Immature natural killer cell (primary cell): ENCODE measurements at regions not wholly inside any gene's neighbourhood (a gene's known extent, or its start where the extent isn't known, plus 50 kb on each side); places are given as distances from the start of the nearest gene placed in this dataset.

Experiments
- DNase-seq, 3 donors: peaks; one replicate each; pipeline ENCODE4 v3.0.0; 2022; ENCODE audit warnings: mixed read lengths in 1 of 3
- H3K27ac Mint-ChIP-seq, 6 donors: one replicate each; pipeline ENCODE4 v1.8.0; 2020; ENCODE audit warnings: mixed read lengths in 6 of 6, mild to moderate bottlenecking in 5 of 6, inconsistent platforms in 4 of 6, moderate library complexity in 3 of 6
- H3K27me3 Mint-ChIP-seq, 3 donors: one replicate each; pipeline ENCODE4 v1.8.0; 2020 to 2021; ENCODE audit warnings: low read depth in 3 of 3, mild to moderate bottlenecking in 3 of 3, mixed read lengths in 3 of 3, moderate library complexity in 3 of 3, inconsistent platforms in 1 of 3
- H3K36me3 Mint-ChIP-seq, 3 donors: one replicate each; pipeline ENCODE4 v1.8.0; 2020; ENCODE audit warnings: mixed read lengths in 3 of 3, inconsistent platforms in 2 of 3, mild to moderate bottlenecking in 2 of 3
- H3K4me1 Mint-ChIP-seq, 2 donors: one replicate each; pipeline ENCODE4 v1.8.0; 2020; ENCODE audit warnings: inconsistent platforms in 2 of 2, mild to moderate bottlenecking in 2 of 2, mixed read lengths in 2 of 2, moderate library complexity in 1 of 2
- H3K4me3 Mint-ChIP-seq, 5 donors: one replicate each; pipeline ENCODE4 v1.8.0; 2020; ENCODE audit warnings: mild to moderate bottlenecking in 5 of 5, mixed read lengths in 5 of 5, inconsistent platforms in 3 of 5, moderate library complexity in 3 of 5
- H3K9me3 Mint-ChIP-seq, 6 donors: one replicate each; pipeline ENCODE4 v1.8.0; 2020; ENCODE audit warnings: mild to moderate bottlenecking in 6 of 6, mixed read lengths in 6 of 6, inconsistent platforms in 4 of 6, moderate library complexity in 3 of 6

DNA sequence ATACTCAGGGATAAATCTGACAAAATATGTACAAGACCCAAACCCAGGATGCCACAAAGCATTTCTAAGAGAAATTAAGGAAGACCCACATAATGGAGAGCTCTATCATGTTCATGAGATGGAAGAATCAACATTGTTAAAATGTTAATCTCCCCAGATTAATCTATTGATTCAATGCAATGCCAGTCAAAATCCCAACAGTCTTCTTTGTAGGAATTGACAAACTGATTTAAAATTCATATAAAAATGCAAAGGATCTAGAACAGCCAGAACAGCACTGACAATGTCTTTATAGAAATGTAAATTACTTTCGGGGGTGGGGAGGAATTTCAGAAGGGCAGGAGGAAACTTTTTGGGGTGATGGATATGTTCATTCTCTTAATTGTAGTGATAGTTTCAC, 281.6 kb upstream of the SEMA6A start:
- no peak overlapping the region for H3K27ac Mint-ChIP-seq
- peaks cover 0 to 1% (median 0%) of the 10 kb centered on the region in 3 donors for H3K27me3 Mint-ChIP-seq
- peaks cover 0 to 3% (median 0%) of the 10 kb centered on the region in 3 donors for H3K36me3 Mint-ChIP-seq
- DNase-seq, result no peak
- peaks cover 0 to 11% (median 2%) of the 10 kb centered on the region in 6 donors for H3K9me3 Mint-ChIP-seq
- H3K4me1 Mint-ChIP-seq, result peaks cover 0 to 5% of the 10 kb centered on the region in 2 donors
- H3K4me3 Mint-ChIP-seq, result no peak overlapping the region

DNA sequence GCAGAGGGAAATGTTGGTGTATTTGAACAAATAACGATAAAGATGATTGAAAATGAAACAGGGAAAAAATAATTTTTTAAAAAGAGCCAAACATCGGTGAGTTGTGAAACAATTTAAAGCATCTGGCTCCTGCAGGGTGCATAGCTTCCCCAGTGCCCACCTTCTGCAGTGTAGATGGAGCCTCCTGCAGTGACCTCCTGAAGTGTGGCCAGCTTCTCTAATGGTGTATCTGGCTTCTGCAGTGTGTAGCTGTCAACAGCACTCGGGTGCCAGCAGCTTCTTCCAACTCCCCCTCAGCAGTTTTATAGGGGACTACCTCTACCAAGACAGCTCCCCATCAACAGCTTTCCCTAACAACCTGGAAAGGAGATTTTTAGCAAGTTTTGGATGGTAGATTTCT, 279.4 kb upstream of the SEMA6A start:
- Mint-ChIP-seq H3K4me1 (peaks cover 0 to 4% of the 10 kb centered on the region in 2 donors), H3K9me3 (peaks cover 2 to 13% (median 6%) of the 10 kb centered on the region in 6 donors), H3K36me3 (peaks cover 0 to 3% (median 0%) of the 10 kb centered on the region in 3 donors), H3K4me3 (no peak overlapping the region), H3K27ac (no peak overlapping the region), H3K27me3 (no peaks in the 10 kb centered on the region)
- no peak for DNase-seq

DNA sequence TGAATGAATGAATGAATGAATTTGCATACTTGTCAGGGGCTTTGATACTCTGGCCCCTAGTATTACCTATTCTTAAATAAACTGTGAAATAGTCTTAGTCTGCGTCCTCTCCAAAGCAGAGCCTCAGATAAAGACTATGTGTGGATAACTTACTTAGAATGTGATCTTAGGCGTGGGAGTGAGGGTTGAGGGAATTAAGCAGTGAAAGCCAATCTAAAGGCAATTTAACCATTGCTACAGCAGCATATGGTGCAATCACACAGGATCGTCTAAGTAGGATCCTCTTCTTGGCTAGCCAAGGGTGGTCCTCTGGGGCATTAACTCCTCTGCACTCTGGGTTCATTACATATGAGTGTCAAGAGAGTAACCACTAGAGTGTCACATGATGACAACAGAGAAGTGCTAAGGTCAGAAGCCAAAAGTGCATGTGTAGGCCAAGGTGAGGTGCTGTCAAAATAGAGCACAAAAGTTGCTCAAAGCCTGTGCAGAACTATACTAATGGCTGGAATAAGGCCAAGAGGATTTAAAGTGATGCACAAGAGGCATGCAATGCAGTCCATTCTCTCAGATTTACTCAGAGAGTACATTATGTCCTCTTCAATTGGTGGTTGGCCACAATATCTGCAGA, 274.4 kb upstream of the SEMA6A start:
- H3K4me3 Mint-ChIP-seq, result no peak overlapping the region
- peaks cover 0 to 3% (median 1%) of the 10 kb centered on the region in 3 donors for H3K27me3 Mint-ChIP-seq
- DNase-seq, result no peak
- no peak overlapping the region for H3K27ac Mint-ChIP-seq
- no peaks in the 10 kb centered on the region for H3K4me1 Mint-ChIP-seq
- peaks cover 0 to 7% (median 0%) of the 10 kb centered on the region in 3 donors for H3K36me3 Mint-ChIP-seq
- peaks cover 4 to 16% (median 9%) of the 10 kb centered on the region in 6 donors for H3K9me3 Mint-ChIP-seq

DNA sequence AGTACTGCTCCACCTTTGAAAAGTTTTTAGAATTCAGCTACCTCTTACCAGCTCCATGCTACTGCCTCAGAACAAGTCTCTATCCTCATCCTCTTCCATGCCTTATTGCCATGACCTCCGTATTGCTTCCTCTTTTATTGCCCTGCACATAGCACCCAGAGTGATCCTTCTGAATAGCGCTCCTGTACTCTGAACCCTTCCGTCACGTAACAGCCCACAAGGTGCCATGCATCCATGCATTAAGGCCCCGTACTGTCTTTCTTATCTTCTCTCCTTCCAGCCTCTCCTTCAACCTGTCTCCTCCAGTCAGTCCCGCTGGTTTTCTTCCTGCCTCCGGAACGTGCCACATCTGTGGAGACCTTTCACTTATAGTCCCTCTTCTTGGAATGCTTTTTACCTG, 273.3 kb upstream of the SEMA6A start:
- no peaks in the 10 kb centered on the region for H3K4me1 Mint-ChIP-seq
- no peak for DNase-seq
- H3K9me3 Mint-ChIP-seq, result peaks cover 2 to 19% (median 9%) of the 10 kb centered on the region in 6 donors
- H3K27me3 Mint-ChIP-seq, result peaks cover 0 to 3% (median 1%) of the 10 kb centered on the region in 3 donors
- H3K27ac Mint-ChIP-seq, result no peak overlapping the region
- peaks cover 0 to 4% (median 0%) of the 10 kb centered on the region in 3 donors for H3K36me3 Mint-ChIP-seq
- no peak overlapping the region for H3K4me3 Mint-ChIP-seq

DNA sequence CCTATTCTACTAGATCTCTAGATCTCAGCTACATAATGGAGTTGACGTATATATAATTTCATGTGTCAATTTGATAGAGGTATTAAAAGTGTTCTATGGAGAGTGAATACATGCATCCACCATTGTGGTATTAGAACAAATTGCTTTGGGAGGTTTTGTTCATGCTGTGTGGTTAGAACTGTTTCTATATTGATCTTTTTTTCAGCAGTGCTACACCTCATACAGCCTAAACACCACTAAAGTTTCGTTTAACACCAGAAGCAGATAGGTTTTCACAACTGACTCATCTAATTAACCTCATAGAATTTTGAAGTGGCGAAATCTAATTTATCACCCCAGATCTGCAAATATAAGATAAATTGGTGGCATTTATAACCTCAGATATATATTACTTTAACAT, 269.4 kb upstream of the SEMA6A start:
- Mint-ChIP-seq H3K9me3 (peaks cover 4 to 25% (median 10%) of the 10 kb centered on the region in 6 donors), H3K36me3 (peaks cover 0 to 4% (median 0%) of the 10 kb centered on the region in 3 donors), H3K4me3 (no peak overlapping the region), H3K27me3 (peaks cover 0 to 5% (median 1%) of the 10 kb centered on the region in 3 donors), H3K4me1 (no peaks in the 10 kb centered on the region), H3K27ac (no peak overlapping the region)
- no peak for DNase-seq

DNA sequence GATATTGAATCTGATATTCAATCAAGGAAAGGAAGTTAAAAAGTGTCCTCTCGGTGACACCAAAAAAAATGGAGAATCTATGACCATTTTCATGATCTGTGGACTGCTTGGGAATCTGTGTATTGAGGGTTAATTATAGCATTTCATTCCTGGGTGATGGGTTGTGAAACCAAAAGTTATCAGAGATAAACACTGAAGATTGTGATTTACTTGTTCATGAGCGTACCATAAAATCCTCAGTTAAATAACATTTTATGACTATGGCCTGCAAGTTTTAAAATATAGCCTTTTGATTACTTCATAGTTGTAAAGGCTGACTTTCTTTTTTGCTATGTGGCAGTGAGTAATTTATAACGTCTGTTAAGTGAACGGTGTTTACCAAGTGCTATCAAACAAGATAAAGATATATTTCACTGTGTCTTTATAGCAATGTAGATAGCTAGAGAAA, 267.9 kb upstream of the SEMA6A start:
- Mint-ChIP-seq H3K4me1 (no peaks in the 10 kb centered on the region), H3K4me3 (no peak overlapping the region)

DNA sequence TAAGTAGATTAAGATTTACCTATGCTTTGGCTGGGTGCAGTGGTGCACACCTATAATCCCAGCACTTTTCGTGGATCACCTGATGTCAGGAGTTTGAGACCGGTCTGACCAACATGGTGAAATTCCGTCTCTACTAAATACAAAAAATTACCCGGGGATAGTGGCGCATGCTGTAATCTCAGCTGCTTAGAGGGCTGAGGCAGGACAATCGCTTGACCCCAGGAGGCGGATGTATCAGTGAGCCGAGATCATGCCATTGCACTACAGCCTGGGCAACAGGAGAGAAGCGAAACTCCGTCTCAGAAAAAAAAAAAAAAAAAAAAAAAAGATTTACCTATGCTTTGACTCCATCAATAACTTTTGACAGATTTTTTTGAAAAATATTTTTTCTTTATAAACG, 267.1 kb upstream of the SEMA6A start:
- Mint-ChIP-seq H3K9me3 (peaks cover 2 to 21% (median 8%) of the 10 kb centered on the region in 6 donors), H3K4me3 (no peak overlapping the region), H3K36me3 (peaks cover 0 to 4% (median 0%) of the 10 kb centered on the region in 3 donors), H3K27ac (no peak overlapping the region), H3K4me1 (no peaks in the 10 kb centered on the region), H3K27me3 (peaks cover 0 to 2% (median 0%) of the 10 kb centered on the region in 3 donors)
- DNase-seq, result no peak

More for the DNA sequence above, 267.9 kb upstream of the SEMA6A start:
- Mint-ChIP-seq H3K9me3 (peaks cover 2 to 21% (median 10%) of the 10 kb centered on the region in 6 donors), H3K27ac (no peak overlapping the region), H3K36me3 (peaks cover 0 to 4% (median 0%) of the 10 kb centered on the region in 3 donors), H3K27me3 (peaks cover 0 to 5% (median 0%) of the 10 kb centered on the region in 3 donors)
- DNase-seq, result no peak

DNA sequence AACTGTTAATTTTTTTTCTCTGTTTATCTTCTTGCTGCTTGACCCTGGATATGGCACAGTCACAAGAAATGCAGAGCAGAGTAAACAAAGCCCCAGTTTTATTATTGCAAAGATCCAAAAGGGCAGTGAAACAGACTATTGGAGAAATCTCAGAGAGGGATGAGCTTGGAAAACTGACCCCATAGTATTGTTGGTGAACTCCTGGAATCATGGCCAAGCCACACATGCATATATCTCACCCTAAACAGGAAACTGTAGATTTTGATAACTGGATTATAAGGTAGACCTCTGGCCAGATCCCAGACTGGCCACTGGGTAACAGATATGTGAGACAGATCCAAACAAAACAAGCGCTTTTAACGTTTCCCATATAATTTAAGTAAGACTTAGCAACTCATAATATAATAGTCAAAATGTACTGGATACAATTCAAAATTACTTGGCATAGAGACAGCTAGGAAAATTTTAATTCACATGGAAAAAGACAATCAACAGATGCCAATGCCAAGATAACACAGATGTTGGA, 263.5 kb upstream of the SEMA6A start:
- Mint-ChIP-seq H3K4me3 (no peak overlapping the region), H3K27me3 (peaks cover 0 to 2% (median 0%) of the 10 kb centered on the region in 3 donors), H3K4me1 (no peaks in the 10 kb centered on the region), H3K36me3 (no peaks in the 10 kb centered on the region), H3K27ac (no peak overlapping the region), H3K9me3 (peaks cover 2 to 13% (median 6%) of the 10 kb centered on the region in 6 donors)
- DNase-seq, result no peak

DNA sequence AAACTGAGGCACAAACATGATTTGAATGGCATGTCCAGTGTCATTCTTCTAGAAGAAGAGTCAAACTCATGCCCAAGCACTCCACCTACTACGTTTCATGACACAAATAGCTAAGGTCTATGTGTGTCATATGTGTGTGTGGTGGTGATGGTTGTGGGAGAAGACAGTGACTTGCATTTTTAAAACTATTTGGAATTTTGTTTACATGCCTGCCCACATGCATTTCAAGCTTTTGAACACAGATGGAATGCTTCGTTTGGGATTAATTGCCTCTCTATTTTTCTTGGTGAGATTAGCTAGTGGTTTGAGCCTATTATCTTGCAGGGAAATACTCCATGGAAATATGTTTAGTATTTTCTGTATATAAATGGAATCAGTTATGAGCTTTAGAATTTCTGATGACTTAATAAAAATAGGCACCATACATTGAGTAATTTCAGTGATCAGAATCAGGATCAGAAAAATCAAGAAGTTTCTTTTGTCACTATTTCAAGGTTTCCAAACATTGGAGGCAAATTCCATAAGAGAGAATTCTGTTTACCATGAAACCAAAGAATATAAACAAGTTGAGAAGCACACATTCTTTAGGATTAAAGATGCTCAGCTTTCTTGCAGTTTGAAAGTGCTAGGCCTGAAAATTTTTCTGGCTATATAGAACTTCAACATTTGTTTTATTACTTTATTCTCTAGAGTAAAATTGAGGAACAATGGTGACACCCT, 260.3 kb upstream of the SEMA6A start:
- no peak overlapping the region for H3K4me3 Mint-ChIP-seq
- H3K36me3 Mint-ChIP-seq, result no peaks in the 10 kb centered on the region
- no peak for DNase-seq
- H3K9me3 Mint-ChIP-seq, result peaks cover 0 to 13% (median under 1%) of the 10 kb centered on the region in 6 donors
- H3K27me3 Mint-ChIP-seq, result no peaks in the 10 kb centered on the region
- H3K4me1 Mint-ChIP-seq, result no peaks in the 10 kb centered on the region
- H3K27ac Mint-ChIP-seq, result no peak overlapping the region

DNA sequence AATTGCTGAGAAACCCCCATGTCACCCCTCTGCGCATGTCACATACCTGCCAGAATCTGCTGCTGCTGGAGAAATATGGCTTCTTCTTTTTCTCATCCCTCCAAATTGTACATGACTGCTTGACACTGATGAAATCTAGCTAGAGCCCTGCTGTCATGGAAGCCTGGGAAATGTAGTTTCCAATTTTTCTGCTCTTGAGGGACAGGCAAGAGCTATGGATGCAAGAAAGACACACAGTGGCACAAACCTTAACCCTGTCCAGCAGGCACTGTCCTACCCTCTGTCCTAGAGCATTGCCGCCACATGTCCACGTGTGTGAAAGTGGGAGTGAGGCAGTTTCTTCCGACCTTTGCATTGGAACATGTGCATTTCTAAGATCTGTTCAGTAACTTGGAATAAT, 255.5 kb upstream of the SEMA6A start:
- H3K27me3 Mint-ChIP-seq, result no peaks in the 10 kb centered on the region
- no peaks in the 10 kb centered on the region for H3K4me1 Mint-ChIP-seq
- no peaks in the 10 kb centered on the region for H3K36me3 Mint-ChIP-seq
- no peak overlapping the region for H3K4me3 Mint-ChIP-seq
- DNase-seq, result no peak
- no peak overlapping the region for H3K27ac Mint-ChIP-seq
- peaks cover 0 to 12% (median 3%) of the 10 kb centered on the region in 6 donors for H3K9me3 Mint-ChIP-seq

DNA sequence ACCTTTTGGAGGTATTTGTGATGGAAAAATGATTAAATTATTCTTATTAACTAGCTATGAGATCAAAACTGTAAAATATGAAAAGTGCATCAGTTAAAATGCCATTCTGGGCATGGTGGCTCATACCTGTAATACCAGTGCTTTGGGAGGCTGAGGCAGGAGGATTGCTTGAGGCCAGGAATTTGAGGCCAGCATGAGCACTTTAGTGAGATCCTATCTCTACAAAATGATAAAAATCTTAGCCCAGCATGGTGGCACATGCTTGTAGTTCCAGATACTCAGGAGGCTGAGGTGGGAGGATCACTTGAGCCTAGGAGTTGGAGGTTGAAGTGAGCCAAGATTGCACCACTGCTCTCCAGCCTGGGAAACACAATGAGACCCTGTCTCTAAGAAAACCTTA, 252.5 kb upstream of the SEMA6A start:
- Mint-ChIP-seq H3K36me3 (no peaks in the 10 kb centered on the region), H3K4me1 (no peaks in the 10 kb centered on the region), H3K27ac (no peak overlapping the region), H3K27me3 (no peaks in the 10 kb centered on the region), H3K4me3 (no peak overlapping the region), H3K9me3 (peaks cover 0 to 27% (median 2%) of the 10 kb centered on the region in 6 donors)
- DNase-seq, result no peak

DNA sequence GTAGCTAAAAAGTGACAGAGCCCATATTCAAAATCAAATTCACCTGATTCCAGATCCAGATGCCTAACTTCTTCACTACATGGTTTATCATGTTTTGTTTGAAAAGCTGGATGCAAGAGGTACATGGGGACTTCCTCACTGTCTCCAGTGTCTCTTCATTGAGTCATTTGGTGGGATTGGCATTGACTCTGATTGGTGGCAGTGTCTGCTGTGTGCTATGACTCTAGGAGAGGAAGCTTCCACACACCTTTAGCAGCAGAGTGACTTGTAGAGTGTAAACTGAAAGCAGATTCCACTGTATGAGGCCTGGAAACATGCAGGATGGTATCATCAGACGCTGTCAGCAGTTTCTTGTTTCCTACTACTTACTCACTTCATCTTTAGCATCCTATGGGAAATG, 250.9 kb upstream of the SEMA6A start:
- no peaks in the 10 kb centered on the region for H3K4me1 Mint-ChIP-seq
- peaks cover 0 to 32% (median 3%) of the 10 kb centered on the region in 6 donors for H3K9me3 Mint-ChIP-seq
- no peak overlapping the region for H3K4me3 Mint-ChIP-seq
- no peak overlapping the region for H3K27ac Mint-ChIP-seq
- peaks cover 0 to 2% (median 0%) of the 10 kb centered on the region in 3 donors for H3K27me3 Mint-ChIP-seq
- no peak for DNase-seq
- H3K36me3 Mint-ChIP-seq, result no peaks in the 10 kb centered on the region

DNA sequence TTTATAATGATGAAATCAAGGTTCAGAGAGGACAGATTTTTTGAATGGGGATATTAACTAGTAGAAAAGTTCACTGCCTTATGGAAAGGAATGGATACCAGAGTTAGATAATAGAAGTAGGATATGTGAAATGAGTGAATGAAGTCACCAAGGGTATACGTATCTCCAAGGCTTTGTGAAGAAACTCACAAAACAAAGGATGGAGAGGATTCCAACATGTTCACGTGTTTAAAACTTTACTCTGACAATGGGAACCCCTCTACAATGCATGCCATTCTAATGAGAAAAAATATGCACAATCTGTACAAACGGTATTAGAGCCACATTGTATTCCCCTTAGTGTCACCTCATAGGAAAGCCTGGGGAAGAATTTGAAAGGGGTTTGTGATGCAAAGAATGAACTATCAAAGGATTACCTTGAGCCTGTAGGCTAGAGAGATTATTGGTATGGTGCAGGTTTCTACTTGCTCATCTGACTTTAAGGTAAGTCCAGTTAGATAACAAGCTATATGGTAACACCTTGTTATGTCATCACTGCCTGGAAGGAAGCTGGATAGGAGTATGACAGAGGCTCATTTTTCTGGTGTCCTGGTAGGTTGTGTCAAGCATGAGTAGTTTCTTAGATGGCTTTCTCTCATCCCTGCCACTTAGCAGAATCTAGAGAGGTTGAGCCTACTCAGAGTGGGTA, 250.3 kb upstream of the SEMA6A start:
- Mint-ChIP-seq H3K27ac (no peak overlapping the region), H3K4me3 (no peak overlapping the region), H3K27me3 (peaks cover 0 to 2% (median 0%) of the 10 kb centered on the region in 3 donors), H3K36me3 (no peaks in the 10 kb centered on the region), H3K9me3 (peaks cover 0 to 32% (median 3%) of the 10 kb centered on the region in 6 donors), H3K4me1 (no peaks in the 10 kb centered on the region)
- no peak for DNase-seq
